CD14-positive monocyte (primary cell): ENCODE measurements at regions not wholly inside any gene's neighbourhood (a gene's known extent, or its start where the extent isn't known, plus 50 kb on each side); places are given as distances from the start of the nearest gene placed in this dataset.

Experiments
- DNase-seq, 3 donors: peaks; one replicate each; pipeline ENCODE4 v3.0.0-alpha.2; 2011 to 2022
- H2AFZ ChIP-seq: 2 replicates; pipeline ENCODE4 v1.6.0; 2012; ENCODE audit warnings: mild to moderate bottlenecking, low read depth, low read length, inconsistent platforms; ENCODE audit not compliant: insufficient read depth, poor library complexity, severe bottlenecking
- H3K27ac ChIP-seq, 2 donors: 1 replicate in 1 of 2; 2 replicates in 1 of 2; pipeline ENCODE4 v1.5.1; 2012 to 2013; ENCODE audit warnings: low read length in 2 of 2, control low read depth in 1 of 2, inconsistent platforms in 1 of 2, low read depth in 1 of 2, mild to moderate bottlenecking in 1 of 2
- H3K27me3 ChIP-seq, 2 donors: one replicate each; pipeline versions ENCODE4 v1.6.0 to v1.6.1; 2011 to 2013; ENCODE audit warnings: low read length in 2 of 2; ENCODE audit not compliant: control insufficient read depth in 2 of 2, insufficient read depth in 2 of 2
- H3K36me3 ChIP-seq, 2 donors: replicated peaks in 1 of 2; 1 replicate in 1 of 2; 2 replicates in 1 of 2; pipeline versions ENCODE4 v1.5.1 to v1.6.1; 2012 to 2013; ENCODE audit warnings: low read length in 2 of 2, control low read depth in 1 of 2, inconsistent platforms in 1 of 2, mild to moderate bottlenecking in 1 of 2; ENCODE audit not compliant: insufficient read depth in 2 of 2, control insufficient read depth in 1 of 2
- H3K4me1 ChIP-seq, 2 donors: 1 replicate in 1 of 2; 2 replicates in 1 of 2; pipeline versions ENCODE4 v1.5.1 to v1.6.1; 2012 to 2013; ENCODE audit warnings: low read length in 2 of 2, control low read depth in 1 of 2, inconsistent platforms in 1 of 2, mild to moderate bottlenecking in 1 of 2, moderate library complexity in 1 of 2; ENCODE audit not compliant: insufficient read depth in 2 of 2, control insufficient read depth in 1 of 2
- H3K4me2 ChIP-seq: replicated peaks from 2 replicates; pipeline ENCODE3; 2012; ENCODE audit warnings: low read length, moderate library complexity, mild to moderate bottlenecking; ENCODE audit not compliant: poor library complexity, severe bottlenecking; ENCODE audit errors: extremely low read depth
- H3K4me3 ChIP-seq, 3 experiments: fragments of 200-600 bp in 1 of 3; sonication (generic) in 1 of 3; replicated peaks in 1 of 3; 1 replicate in 2 of 3; 2 replicates in 1 of 3; pipeline ENCODE4 v1.5.1; 2011 to 2013; ENCODE audit warnings: low read length in 3 of 3, mild to moderate bottlenecking in 3 of 3, control low read depth in 2 of 3, low read depth in 2 of 3, inconsistent platforms in 1 of 3, moderate library complexity in 1 of 3
- H3K79me2 ChIP-seq: 2 replicates; pipeline ENCODE4 v1.6.0; 2012; ENCODE audit warnings: mild to moderate bottlenecking, control low read depth, inconsistent platforms, low read length, moderate library complexity; ENCODE audit not compliant: insufficient read depth
- H3K9ac ChIP-seq: 2 replicates; pipeline ENCODE4 v1.6.0; 2017; ENCODE audit warnings: low read length, mild to moderate bottlenecking; ENCODE audit not compliant: insufficient read depth, poor library complexity, severe bottlenecking
- H3K9me3 ChIP-seq, 2 donors: replicated peaks in 1 of 2; 1 replicate in 1 of 2; 2 replicates in 1 of 2; pipeline versions ENCODE4 v1.5.1 to v1.6.1; 2012 to 2013; ENCODE audit warnings: low read length in 2 of 2, control low read depth in 1 of 2; ENCODE audit not compliant: control insufficient read depth in 1 of 2, insufficient read depth in 1 of 2
- H4K20me1 ChIP-seq: 2 replicates; pipeline ENCODE4 v1.6.0; 2012; ENCODE audit warnings: mild to moderate bottlenecking, low read length, control low read depth, moderate library complexity; ENCODE audit not compliant: insufficient read depth
- H3K27ac Mint-ChIP-seq, 7 donors: one replicate each; pipeline ENCODE4 v1.8.0; 2020; ENCODE audit warnings: mild to moderate bottlenecking in 7 of 7, mixed read lengths in 7 of 7, moderate library complexity in 6 of 7, inconsistent platforms in 2 of 7
- H3K27me3 Mint-ChIP-seq, 3 donors: one replicate each; pipeline ENCODE4 v1.8.0; 2021 to 2022; ENCODE audit warnings: low read depth in 3 of 3, mild to moderate bottlenecking in 3 of 3, mixed read lengths in 3 of 3, moderate library complexity in 3 of 3, inconsistent platforms in 1 of 3
- H3K36me3 Mint-ChIP-seq, 2 donors: one replicate each; pipeline ENCODE4 v1.8.0; 2020; ENCODE audit warnings: mixed read lengths in 2 of 2, inconsistent platforms in 1 of 2, mild to moderate bottlenecking in 1 of 2
- H3K4me1 Mint-ChIP-seq: one replicate; pipeline ENCODE4 v1.8.0; 2020; ENCODE audit warnings: mild to moderate bottlenecking, mixed read lengths
- H3K4me3 Mint-ChIP-seq, 2 donors: one replicate each; pipeline ENCODE4 v1.8.0; 2020; ENCODE audit warnings: mild to moderate bottlenecking in 2 of 2, mixed read lengths in 2 of 2, moderate library complexity in 1 of 2
- H3K9me3 Mint-ChIP-seq, 7 donors: one replicate each; pipeline ENCODE4 v1.8.0; 2020 to 2022; ENCODE audit warnings: mixed read lengths in 7 of 7, mild to moderate bottlenecking in 6 of 7, moderate library complexity in 6 of 7, inconsistent platforms in 2 of 7
- CTCF ChIP-seq: fragments of 200-600 bp; IDR thresholded peaks from one replicate; pipeline ENCODE4 v1.8.0; 2022; ENCODE audit warnings: antibody characterized with exemption, mild to moderate bottlenecking
- WGBS: methylation state at CpG from one replicate; pipeline ENCODE4 v1.1.5; 2013; ENCODE audit warnings: missing lambda C conversion rate; ENCODE audit not compliant: insufficient coverage; 5-methylcytosine and 5-hydroxymethylcytosine counted together
- intact Hi-C, 2 donors: fragments of 100-400 bp; cut with micrococcal nuclease; formaldehyde crosslinking; loops; one replicate each; pipeline versions ENCODE4 v1.15.0 to v1.15.1; 2023

- no peak for DNase-seq
- intact Hi-C loops, result no loop called here
- Histone ChIP-seq H4K20me1 (peaks cover 13% of the 10 kb centered on the region), H3K79me2 (peaks cover 5% of the 10 kb centered on the region), H3K27ac (no peak overlapping the region), H3K9ac (no peak overlapping the region), H3K4me3 (no peak overlapping the region), H3K27me3 (no peaks in the 10 kb centered on the region), H2AFZ (no peak overlapping the region), H3K9me3 (no peaks in the 10 kb centered on the region), H3K4me1 (no peaks in the 10 kb centered on the region), H3K4me2 (no peak overlapping the region), H3K36me3 (peaks cover 11 to 31% of the 10 kb centered on the region in 2 donors)
- TF ChIP-seq CTCF, result no peak
- Mint-ChIP-seq H3K27me3 (no peaks in the 10 kb centered on the region), H3K4me3 (no peak overlapping the region), H3K4me1 (no peaks in the 10 kb centered on the region), H3K36me3 (peaks cover 21 to 36% of the 10 kb centered on the region in 2 donors), H3K9me3 (peaks cover 0 to 3% (median 0%) of the 10 kb centered on the region in 7 donors), H3K27ac (no peak overlapping the region)
- no CpG with 5 or more reads among the region's 3 CpGs for WGBS
These were observed 69.3 kb downstream of the ILRUN start for GRCh38 chr6:34627296-34627695.

- Histone ChIP-seq H3K36me3 (peaks cover 0 to 22% of the 10 kb centered on the region in 2 donors), H3K9ac (no peak overlapping the region)
- WGBS, result 98% methylated on average over 4 of the region's 5 CpGs
These were observed 62.5 kb upstream of the SPDEF start for GRCh38 chr6:34618430-34619182.

More at GRCh38 chr6:34618430-34619182, 62.5 kb upstream of the SPDEF start:
- intact Hi-C loops, result no loop called here
- no peak overlapping the region for H3K27ac ChIP-seq
- peaks cover 4% of the 10 kb centered on the region for H3K79me2 ChIP-seq
- H4K20me1 ChIP-seq, result peaks cover 52% of the 10 kb centered on the region
- H3K27ac Mint-ChIP-seq, result peak overlapping the region in 6 of 7 donors; percentile 0 to 54 (median 21)
- H3K9me3 Mint-ChIP-seq, result peaks cover 0 to 2% (median 0%) of the 10 kb centered on the region in 7 donors
- no peaks in the 10 kb centered on the region for H3K27me3 ChIP-seq
- H3K36me3 Mint-ChIP-seq, result peaks cover 21% of the 10 kb centered on the region in 2 donors
- H2AFZ ChIP-seq, result no peak overlapping the region
- H3K4me1 Mint-ChIP-seq, result peaks cover 13% of the 10 kb centered on the region
- no peak overlapping the region for H3K4me3 Mint-ChIP-seq
- H3K4me2 ChIP-seq, result no peak overlapping the region
- no peak for TF ChIP-seq CTCF
- H3K4me3 ChIP-seq, result no peak overlapping the region
- no peaks in the 10 kb centered on the region for H3K9me3 ChIP-seq
- no peaks in the 10 kb centered on the region for H3K4me1 ChIP-seq
- no peak for DNase-seq
- no peaks in the 10 kb centered on the region for H3K27me3 Mint-ChIP-seq
